Activated naive CD8-positive, alpha-beta T cell treated with anti-CD3 and anti-CD28 coated beads for 36 hours (primary cell): ENCODE measurements at regions not wholly inside any gene's neighbourhood (a gene's known extent, or its start where the extent isn't known, plus 50 kb on each side); places are given as distances from the start of the nearest gene placed in this dataset.
"Not testable (repeated sequence)": the region's sequence is repeated elsewhere in the genome, so short reads cannot be mapped to it uniquely, and the experiment has no call there.

Source experiments
- DNase-seq: peaks from one replicate; pipeline ENCODE4 v3.0.0; 2021
- H3K27ac Mint-ChIP-seq: one replicate; pipeline ENCODE4 v1.8.0; 2022; ENCODE audit warnings: mild to moderate bottlenecking, moderate library complexity, mixed read lengths
- H3K27me3 Mint-ChIP-seq: one replicate; pipeline ENCODE4 v1.8.0; 2022; ENCODE audit warnings: mild to moderate bottlenecking, mixed read lengths
- H3K36me3 Mint-ChIP-seq: one replicate; pipeline ENCODE4 v1.8.0; 2021; ENCODE audit warnings: mild to moderate bottlenecking, mixed read lengths
- H3K4me1 Mint-ChIP-seq: one replicate; pipeline ENCODE4 v1.8.0; 2021; ENCODE audit warnings: mixed read lengths
- H3K4me3 Mint-ChIP-seq: one replicate; pipeline ENCODE4 v1.8.0; 2022; ENCODE audit warnings: mild to moderate bottlenecking, moderate library complexity, mixed read lengths
- H3K9me3 Mint-ChIP-seq: one replicate; pipeline ENCODE4 v1.8.0; 2022; ENCODE audit warnings: mixed read lengths

DNA sequence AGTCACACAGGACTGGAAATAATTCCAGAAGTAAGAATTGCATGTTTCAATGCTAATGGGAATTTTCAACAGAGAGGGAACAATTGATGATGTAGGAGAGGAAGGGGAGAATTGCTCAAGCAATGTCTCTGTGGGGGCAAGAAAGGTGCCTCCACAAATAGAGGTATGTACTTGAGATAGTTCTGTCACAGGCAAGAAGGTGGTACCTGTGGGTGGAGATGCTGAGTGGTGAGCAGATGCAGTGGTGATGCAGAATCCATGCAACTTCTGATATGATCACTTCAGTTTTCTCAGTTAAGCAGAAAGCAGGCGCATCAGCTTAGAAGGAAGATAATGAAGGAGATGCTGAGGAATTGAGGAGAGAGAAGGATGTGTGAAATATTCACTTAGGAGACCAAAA, 55.1 kb upstream of the SEC24B start:
- Mint-ChIP-seq H3K36me3 (no peaks in the 10 kb centered on the region), H3K4me1 (no peaks in the 10 kb centered on the region), H3K9me3 (no peaks in the 10 kb centered on the region), H3K27me3 (peaks cover 6% of the 10 kb centered on the region), H3K4me3 (no peak overlapping the region), H3K27ac (no peak overlapping the region)
- no peak for DNase-seq

DNA sequence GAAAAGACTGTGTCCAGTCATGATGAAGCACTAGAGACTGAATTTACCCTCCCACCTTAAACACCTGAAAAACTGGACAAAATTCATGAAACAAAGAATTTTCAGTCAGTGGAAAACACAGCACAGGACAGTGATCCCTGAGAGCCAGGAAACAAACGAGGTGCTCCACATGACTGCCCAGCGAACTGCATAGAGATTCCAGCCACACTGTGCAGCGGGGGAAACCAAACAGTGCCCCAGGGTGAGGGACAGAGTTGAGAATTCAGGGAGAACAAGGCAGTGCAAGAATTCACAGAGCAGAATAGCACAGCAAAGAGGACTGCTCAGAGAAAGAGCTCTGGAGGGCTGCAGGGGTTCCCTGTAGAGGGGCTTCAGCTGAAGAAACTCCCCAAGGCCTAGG, 55.5 kb upstream of the SEC24B start:
- DNase-seq: no peak
- no peaks in the 10 kb centered on the region for H3K9me3 Mint-ChIP-seq
- H3K4me1 Mint-ChIP-seq: no peaks in the 10 kb centered on the region
- H3K4me3 Mint-ChIP-seq: no peak overlapping the region
- H3K36me3 Mint-ChIP-seq: no peaks in the 10 kb centered on the region
- H3K27ac Mint-ChIP-seq: no peak overlapping the region
- H3K27me3 Mint-ChIP-seq: peaks cover 6% of the 10 kb centered on the region

DNA sequence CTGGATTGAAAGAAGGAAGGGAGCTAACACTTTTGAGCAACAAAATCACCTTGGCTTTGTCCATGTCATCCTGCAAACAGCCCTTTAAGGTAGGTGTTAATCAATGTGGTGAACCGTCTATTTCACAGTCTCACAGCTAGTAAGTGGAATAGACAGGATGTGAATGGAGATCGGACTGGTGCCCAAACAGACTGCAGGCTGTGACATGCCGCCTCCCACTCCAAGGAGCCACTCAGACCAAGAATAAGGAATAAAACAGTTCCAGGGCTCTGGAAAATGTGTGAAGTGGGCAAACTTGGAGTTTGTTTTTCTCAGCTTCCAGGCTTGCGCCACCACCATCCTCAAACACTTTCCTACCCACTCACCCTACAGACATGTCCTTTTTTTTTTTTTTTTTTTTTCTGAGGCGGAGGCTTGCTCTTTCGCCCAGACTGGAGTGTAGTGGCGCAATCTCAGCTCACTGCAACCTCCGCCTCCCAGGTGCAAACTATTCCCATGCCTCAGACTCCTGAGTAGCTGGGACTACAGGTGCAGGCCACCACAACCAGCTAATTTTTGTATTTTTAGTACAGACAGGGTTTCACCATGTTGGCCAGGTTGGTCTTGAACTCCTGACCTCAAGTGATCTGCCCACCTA, 57.7 kb upstream of the SEC24B start:
- Mint-ChIP-seq H3K9me3 (no peaks in the 10 kb centered on the region), H3K36me3 (no peaks in the 10 kb centered on the region), H3K4me1 (no peaks in the 10 kb centered on the region), H3K27ac (no peak overlapping the region), H3K4me3 (no peak overlapping the region), H3K27me3 (peaks cover 18% of the 10 kb centered on the region)
- no peak for DNase-seq

DNA sequence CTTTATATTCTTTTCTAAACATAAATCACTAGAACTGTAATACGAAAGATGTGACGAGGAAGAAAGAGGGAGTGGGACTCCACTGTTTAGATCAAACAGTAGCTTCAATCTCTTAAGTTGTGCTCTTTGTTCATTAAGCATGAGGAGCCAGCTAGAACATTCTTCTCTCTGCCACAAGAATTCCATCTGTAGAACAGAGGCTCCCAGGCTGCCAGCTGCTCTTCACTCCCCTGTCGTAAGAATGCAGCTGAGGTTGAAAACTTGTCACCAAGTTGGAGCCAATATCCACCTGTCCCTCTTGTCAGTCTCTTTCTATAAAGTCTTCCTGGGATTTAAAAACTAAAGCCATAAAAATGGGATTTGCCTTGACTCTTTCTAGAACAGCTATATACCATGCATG, 65.0 kb upstream of the SEC24B start:
- DNase-seq: no peak
- Mint-ChIP-seq H3K36me3 (no peaks in the 10 kb centered on the region), H3K27ac (no peak overlapping the region), H3K4me1 (peaks cover 2% of the 10 kb centered on the region), H3K27me3 (peaks cover 42% of the 10 kb centered on the region), H3K4me3 (no peak overlapping the region), H3K9me3 (no peaks in the 10 kb centered on the region)

DNA sequence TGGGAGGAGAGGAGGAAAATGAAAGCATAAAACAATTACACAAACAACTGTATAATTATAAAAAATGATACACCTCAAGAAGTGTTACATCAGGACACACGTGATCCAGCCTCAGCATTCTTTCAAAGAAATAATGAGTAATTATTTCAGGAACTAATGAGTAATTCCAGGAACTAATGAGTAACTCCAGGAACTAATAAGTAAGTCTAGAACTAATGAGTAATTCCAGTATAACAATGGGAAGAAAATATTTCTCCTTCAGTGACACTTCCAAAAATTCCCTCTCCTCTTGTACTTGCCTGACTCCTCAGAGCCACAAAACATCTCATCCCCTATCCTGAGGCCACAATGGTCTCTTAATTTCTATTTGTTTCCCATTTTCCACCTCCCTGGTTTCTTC, 63.5 kb upstream of the COL25A1 start:
- no peaks in the 10 kb centered on the region for H3K9me3 Mint-ChIP-seq
- H3K4me1 Mint-ChIP-seq: peaks cover 5% of the 10 kb centered on the region
- H3K27ac Mint-ChIP-seq: no peak overlapping the region
- H3K27me3 Mint-ChIP-seq: peaks cover 45% of the 10 kb centered on the region
- no peaks in the 10 kb centered on the region for H3K36me3 Mint-ChIP-seq
- DNase-seq: no peak
- no peak overlapping the region for H3K4me3 Mint-ChIP-seq

DNA sequence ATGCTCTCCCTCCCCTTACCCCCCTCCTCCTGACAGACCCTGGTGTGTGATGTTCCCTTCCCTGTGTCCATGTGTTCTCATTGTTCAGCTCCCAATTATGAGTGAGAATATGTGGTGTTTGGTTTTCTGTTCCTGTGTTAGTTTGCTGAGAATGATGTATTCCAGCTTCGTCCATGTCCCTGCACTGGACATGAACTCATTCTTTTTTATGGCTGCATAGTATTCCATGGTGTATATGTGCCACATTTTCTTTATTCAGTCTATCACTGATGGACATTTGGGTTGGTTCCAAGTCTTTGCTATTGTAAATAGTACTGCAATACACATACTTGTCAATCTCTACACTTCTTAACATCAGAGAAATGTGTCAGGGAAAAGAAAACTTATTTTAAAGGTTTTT, 62.8 kb upstream of the COL25A1 start:
- not testable (repeated sequence) for H3K4me3 Mint-ChIP-seq, DNase-seq, H3K27ac Mint-ChIP-seq, H3K4me1 Mint-ChIP-seq, H3K36me3 Mint-ChIP-seq, H3K9me3 Mint-ChIP-seq
- H3K27me3 Mint-ChIP-seq: peaks cover 50% of the 10 kb centered on the region

DNA sequence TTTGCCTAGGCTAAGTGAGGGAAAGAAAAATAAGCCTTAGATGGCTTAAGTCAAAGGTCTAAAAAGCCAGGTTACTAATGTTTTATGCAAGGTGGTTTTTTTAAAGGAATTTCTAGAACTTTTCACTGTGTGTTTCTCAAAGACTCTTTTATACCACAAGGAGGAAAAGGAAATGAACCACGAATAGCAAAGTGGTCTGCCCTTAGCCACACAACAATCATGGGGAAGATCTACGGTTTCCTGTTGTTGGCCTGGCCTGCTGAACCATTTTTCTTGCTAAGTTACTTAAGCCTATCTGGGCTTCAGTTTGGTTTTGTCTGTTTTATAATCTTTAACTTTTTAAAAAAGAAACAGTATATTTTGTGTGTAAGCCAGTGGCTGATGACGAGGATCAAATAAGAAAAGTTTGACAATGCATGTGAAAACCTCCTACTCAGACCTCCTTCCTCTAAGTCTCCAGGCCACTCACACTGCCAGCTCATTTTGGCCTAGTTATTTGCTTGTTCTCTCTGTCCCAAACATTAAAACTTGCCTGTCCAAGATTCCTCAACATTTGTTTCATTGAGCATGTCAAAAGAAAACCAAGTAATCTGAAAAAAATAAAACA, 56.7 kb upstream of the COL25A1 start:
- H3K4me3 Mint-ChIP-seq: no peak overlapping the region
- DNase-seq: peak; percentile 4
- H3K27ac Mint-ChIP-seq: no peak overlapping the region
- peaks cover 1% of the 10 kb centered on the region for H3K36me3 Mint-ChIP-seq
- H3K4me1 Mint-ChIP-seq: peaks cover 27% of the 10 kb centered on the region
- no peaks in the 10 kb centered on the region for H3K9me3 Mint-ChIP-seq
- H3K27me3 Mint-ChIP-seq: peaks cover 63% of the 10 kb centered on the region

DNA sequence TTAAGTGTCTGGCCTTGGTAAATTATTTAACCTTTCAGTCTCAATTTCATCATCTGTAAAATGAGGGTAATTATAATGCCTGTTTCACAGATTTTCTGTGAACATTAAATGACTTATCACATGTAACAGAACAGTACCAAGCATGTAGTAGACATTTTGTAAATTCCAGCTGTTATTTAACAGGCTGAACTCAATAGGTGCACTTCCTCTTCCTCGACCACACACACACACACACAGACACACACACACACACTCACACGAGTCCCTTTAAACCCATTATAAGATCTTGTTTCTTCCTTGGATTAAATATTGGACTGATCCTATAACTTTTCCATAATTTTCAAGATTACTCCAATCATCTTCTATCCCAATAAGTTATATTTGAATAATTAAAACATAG, 53.4 kb upstream of the COL25A1 start:
- DNase-seq: no peak
- Mint-ChIP-seq H3K36me3 (peaks cover 1% of the 10 kb centered on the region), H3K4me3 (no peak overlapping the region), H3K27ac (no peak overlapping the region), H3K9me3 (no peaks in the 10 kb centered on the region), H3K27me3 (peaks cover 63% of the 10 kb centered on the region), H3K4me1 (peaks cover 23% of the 10 kb centered on the region)

DNA sequence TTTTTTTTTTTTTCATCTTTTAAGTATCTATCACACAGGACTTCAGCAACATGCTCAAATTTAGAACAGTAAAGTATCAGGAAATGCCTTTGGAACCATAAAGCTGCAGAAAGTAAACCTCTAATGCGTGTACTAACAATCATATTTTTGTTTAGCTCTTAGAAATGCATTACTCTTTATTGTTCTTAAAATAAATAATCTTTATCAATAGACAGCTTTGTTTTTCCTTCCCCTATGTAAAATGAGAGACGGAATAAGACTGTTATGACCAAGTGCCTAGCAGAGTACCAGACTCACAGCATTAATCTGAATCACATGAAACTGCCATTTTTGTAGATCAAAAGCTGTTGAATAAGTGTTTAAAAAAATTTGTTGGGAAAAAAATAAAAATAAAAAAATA, 50.5 kb upstream of the COL25A1 start:
- no peak for DNase-seq
- Mint-ChIP-seq H3K4me3 (no peak overlapping the region), H3K9me3 (peaks cover 2% of the 10 kb centered on the region), H3K36me3 (no peaks in the 10 kb centered on the region), H3K27me3 (peaks cover 43% of the 10 kb centered on the region), H3K4me1 (peaks cover 2% of the 10 kb centered on the region), H3K27ac (no peak overlapping the region)
